ENCODE measurements at regions not wholly inside any gene's neighbourhood (a gene's known extent, or its start where the extent isn't known, plus 50 kb on each side); places are given as distances from the start of the nearest gene placed in this dataset.

DNA sequence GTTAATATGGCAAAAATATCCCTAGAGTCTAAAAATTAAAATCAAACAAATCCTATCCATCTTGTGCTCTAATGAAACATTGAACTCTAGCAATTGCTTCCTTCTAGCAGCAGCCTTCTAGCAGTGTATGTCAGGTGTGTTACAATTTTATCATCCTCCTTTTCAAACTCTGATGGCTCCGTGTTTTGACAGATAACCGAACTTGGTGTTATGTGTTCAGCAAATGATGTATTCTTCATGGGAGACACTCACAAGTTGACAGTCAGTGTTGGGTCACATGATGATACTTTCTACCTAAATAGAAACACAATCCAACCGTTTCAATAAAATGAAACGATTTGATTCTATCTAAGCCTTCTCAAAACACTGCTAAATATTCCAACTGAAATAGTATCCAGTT is 525.3 kb upstream of the NOVA1 start:
- no peak for DNase-seq

DNA sequence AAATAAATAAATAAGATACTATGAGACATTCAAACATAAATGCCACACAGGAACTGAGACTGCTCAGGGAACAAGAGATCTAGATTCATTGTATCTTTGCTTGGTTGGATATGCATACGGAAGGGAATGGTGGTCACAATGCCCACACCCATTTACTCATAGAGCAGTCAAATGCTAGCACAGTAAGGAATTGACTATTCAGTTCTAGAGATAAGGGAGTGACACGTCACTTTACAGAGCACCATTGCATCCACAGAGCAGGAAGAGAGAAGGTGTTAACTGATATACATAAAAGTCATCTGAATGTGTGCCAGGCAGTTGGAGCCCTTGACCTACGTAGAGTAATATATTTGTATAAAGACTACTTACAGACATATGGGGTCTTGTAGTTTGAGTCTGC is 530.0 kb upstream of the NOVA1 start:
- no peak for DNase-seq

DNA sequence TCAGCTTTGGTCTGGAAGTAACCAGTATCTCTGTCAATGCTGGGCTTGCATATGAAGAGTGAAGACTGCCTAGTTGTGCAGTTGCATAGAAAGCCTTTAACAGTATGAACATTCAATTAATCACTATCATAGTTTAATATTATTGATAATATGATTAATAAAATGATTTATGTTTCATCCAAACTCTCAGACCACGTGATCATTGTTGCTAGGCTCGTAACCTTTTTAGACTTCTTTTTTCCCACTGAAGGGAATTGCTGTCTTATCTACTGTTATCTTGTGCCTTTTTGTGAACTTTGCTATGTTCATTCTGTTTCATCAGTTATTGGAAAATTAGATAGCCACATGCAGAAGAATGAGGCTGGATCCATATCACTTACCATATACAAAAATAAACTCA is 536.4 kb upstream of the NOVA1 start:
- DNase-seq = no peak

DNA sequence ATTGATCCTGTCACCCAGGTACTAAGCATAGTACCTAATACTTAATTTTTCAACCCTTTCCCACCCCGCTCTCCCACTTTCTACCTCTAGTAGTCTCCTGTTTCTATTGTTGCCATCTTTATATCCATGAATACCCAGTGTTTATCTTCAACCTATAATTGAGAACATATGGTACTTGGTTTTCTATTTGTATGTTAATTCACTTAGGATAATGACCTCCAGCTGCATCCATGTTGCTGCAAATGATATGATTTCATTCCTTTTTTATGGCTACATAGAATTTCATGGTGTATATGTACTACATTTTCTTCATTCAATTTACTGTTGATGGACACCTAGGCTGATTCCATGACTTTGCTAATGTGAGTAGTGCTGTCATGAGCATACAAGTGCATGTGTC is 547.3 kb upstream of the NOVA1 start:
- no peak for DNase-seq

DNA sequence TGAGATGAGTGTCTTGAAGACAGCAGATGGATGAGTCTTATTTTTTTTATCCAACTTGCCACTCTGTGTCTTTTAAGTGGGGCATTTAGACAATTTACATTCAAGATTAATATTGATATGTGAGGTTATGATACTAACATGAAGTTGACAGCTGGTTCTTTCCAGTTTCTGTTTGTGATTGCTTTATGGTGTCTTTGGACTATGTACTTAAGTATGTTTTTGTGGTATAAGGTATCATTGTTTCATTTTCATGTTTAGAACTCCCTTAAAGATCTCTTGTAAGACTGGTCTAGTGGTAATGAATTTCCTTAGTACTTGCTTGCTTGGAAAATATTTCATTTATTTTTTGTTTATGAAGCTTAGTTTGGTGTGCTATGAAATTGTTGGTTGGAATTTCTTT is 550.3 kb upstream of the NOVA1 start:
- no peak for DNase-seq

DNA sequence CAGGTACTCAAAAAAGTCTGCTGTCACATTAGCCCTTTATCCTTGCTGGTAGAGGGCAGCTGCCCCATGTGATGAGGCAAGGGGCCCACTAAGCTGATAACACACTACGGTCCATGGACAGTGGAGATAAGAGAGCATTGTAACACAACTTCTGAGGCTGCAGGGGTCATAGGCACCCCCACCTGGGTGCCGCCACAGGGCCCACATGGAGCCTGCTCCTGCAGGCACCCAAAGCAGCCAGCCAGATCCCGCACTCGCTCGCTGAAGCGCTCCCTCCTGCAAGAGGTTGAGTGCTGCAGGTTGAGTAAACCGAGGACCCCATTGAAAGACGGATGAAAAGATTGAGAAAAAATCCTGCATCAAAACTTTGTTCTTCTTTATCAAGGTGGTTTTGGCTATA is 566.3 kb upstream of the NOVA1 start:
- DNase-seq = no peak

DNA sequence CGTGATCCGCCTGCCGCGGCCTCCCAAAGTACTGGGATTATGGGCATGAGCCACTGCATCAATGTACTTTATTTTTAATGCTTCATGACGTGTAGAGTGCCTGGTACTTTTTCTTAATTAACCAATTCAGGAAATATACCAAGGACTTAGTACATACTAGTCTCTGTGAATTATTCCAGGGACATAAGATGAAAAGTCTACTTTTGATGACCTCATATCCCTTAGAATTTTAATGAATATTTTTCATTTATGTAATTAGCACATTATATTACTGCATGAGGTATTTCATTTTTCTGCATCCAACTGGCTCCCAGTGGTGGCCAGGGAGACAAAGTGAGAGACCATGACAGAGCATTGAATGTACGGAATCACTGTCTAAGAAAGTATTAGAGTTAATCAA is 577.7 kb upstream of the NOVA1 start:
- no peak for DNase-seq

DNA sequence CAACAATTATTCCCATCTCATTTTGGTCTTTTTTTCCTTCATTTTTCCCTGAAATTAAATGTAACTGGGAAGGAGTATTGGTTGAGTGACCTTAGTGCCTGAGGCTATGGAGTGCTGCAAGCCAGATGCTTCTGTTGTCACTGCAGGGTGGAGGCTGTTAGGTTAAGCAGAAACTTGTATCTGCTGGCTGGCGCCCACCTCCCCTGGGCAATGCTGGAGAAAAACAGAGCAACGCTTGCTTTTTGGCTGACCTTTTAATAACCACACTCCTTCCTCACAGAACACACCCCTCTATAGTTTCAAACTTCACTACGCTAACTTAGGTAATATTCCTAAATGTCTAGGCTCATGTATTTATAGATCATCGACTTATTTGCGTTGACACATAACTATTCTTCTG is 583.5 kb upstream of the NOVA1 start:
- DNase-seq = no peak

DNA sequence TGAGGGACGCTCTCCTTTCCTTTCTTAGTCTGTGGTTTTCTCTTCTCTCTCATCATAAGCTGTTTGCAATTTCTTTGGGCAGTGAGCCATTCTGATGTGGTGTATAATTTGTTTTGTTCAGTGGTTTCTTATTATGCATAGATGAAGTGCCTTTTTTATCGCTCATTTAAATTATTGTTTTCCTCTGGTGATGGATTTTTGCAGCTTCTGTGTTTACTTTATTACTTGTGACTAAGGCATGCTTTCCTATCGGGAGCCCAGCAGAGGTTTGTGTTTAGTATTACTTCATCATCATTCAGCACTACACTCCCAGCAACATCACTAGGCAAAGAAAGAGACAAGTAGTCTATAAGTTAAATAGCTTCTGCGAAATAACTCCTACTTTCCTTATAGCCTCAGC is 586.6 kb upstream of the NOVA1 start:
- no peak for DNase-seq

DNA sequence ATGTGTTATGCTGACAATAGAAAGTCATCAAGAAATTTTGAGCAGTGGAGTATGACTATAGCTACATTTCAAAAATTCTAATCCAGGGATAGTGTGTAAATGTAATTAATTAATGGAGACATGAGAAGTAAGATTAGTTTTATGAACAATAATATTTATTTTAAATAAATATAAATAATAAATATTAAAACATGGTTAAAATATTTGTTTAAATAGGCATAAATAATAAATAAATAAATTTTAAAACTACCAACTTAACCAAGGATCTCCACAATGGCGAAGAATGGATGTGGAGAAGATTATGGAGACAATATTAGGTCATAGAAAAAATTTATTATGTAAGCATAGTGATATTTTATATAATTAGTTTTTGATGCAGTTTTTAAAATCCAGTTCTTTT is 588.2 kb upstream of the NOVA1 start:
- DNase-seq = no peak

DNA sequence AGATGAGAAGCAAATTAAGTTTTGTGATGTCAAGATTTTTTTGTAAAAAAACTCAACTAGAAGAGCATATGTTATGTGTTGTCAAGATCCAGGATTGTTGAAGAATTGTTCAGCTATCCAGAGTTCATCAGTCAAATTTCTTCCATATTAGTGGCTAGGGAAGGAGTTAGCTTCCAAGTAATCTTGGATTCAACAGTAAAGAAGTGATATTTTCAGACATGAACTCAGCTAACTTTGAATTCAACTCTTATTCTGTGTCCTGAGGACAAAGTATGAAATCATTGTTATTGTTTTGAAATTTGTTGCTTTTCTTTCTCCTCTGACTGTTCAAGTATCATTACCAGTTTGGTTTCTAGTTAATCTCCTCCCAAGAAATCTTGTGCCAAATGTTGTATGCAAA is 589.3 kb upstream of the NOVA1 start:
- DNase-seq = no peak

DNA sequence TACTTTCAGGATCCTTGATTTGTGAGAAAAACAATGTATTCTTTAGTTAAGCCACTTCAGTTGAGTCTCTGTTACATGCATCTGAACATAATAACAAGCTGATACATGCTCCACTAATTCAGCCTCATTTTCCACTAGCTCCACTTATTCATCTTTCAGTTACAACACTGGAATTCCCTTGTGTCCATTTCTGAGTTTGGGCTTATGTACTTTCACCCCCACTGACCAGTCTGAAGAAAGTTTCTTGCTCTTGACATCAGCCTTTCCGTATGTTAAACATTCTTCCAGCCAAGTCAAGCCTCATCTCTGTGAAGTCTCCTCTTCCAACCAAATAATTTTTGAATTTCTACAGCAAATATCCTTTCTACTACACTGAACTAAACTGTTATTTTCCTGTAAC is 592.5 kb upstream of the NOVA1 start:
- DNase-seq = no peak

DNA sequence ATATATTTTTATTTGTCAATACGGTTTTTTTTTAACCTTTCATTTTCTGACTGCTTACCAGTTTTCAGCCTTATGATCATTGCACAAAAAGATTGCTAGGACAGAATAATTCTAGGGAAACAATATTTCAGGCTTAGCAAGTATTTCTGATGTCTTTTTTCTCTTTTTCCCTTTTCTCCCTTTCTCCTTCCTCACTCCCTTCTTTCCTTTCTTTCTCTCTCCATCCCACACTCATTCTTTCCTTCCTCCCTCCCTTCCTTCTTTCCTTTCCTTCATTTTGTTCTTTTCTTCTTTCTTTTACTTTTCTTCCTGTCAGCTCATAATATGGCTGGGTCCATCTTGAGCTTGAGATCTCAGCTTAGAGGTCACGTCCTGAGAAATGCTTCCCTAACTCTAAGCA is 601.4 kb upstream of the NOVA1 start:
- DNase-seq = no peak

DNA sequence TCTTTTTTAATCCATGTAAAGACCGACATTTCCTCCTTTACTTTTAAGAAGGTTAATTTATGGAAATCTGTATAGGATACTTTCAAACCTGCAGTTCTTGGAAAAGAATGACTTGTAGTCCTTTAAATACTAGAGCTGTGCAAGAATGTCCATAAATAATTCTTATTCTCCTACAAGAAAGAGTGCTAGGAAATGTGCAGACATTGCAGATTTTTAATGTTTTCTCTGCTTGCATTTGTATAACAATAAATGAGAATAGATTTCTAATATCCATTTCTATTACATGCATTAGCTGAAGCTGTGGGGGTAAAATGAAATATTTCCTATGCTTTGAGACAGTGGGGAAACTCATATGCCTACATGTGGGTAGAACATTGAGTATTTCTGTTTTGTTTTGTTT is 607.2 kb upstream of the NOVA1 start:
- DNase-seq = no peak

DNA sequence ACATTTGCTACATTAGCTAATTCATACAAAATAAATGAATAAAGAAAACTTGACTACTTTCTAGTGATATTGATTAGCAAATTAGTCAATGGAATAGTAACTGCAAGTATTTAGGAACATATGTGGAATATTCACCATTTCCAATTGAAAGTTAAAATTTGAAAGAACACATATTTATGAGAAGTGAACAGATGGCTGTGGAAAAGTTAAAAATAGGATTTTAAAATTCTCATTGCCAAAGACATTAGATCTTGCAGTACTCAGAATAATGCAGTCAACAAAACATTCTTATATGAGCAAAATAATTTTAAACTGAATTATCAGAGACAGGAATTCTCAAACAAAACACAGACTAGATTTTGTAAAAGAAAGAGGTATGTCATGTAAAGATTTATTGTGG is 613.9 kb upstream of the NOVA1 start:
- DNase-seq = no peak

DNA sequence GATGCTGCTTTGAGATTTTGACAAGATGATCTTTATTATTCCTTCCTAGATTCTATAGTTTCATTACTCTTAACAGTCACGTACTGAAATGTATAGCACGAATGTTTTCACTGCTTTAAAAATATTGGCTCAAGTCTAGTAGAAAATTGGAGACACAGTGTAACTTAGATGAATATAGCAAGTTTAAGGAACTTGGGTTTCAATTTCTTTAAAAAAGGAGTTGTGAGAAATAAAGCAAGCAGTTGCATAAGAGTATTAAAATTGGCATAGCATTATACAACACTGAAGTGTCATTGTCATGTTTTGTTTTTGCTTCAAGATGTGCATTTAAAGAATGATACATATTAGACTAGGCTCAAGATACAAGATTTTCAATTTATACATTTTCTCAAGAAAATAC is 624.8 kb upstream of the NOVA1 start:
- no peak for DNase-seq

DNA sequence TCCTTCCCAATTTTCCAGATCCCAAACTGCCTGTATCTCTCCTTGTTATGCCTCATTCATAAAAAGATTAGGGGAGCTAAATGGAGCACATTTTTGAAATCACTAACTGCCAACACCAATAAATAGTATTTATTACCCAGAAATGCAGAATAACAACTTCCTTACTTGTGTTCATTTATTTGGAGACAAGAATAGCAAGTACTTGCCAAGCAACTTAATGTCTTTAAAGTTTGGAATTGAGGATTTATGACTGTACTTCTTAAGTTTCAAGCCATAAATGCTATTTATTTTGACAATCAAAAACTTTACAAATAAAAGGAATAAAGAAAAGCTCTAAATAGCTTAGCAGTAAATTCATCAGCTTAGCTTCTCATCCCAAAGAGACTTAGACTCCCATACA is 626.1 kb upstream of the NOVA1 start:
- DNase-seq = no peak

DNA sequence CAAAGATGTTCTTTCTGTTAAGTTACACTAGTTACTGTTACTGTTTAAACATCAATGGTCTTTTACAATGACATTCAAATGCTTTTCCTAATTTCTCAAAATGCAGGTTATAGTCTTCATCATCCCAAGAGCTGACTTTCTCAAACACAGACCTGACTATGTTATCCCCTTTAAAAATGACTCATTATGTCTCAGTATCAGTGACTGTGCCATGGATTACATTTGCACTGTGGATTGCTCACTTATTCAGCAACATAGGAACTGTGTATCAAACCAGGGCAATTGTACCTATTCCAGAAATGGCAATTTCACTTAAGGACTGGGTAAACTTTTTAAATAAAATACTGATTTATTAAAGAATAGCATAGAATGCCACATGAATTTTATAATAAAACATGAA is 630.2 kb upstream of the NOVA1 start:
- no peak for DNase-seq

DNA sequence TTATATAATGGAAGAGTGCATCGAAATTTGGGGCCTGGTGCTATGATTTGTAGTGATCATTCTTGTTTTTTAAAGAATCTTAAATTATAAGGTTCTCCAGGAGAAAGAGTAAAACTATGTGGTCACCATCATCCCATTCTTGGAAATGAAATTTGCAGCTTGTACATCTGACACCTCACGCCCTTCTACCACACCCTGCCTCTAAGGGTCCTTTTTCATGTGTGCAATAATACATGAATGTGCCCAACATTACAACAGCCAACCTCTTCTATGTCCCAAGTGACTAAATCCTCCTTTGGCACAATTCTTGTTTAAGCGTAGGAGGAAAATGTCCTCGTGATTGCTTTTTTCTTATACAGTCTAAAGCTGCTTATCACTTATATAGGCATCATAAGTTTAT is 636.5 kb upstream of the NOVA1 start:
- no peak for DNase-seq

DNA sequence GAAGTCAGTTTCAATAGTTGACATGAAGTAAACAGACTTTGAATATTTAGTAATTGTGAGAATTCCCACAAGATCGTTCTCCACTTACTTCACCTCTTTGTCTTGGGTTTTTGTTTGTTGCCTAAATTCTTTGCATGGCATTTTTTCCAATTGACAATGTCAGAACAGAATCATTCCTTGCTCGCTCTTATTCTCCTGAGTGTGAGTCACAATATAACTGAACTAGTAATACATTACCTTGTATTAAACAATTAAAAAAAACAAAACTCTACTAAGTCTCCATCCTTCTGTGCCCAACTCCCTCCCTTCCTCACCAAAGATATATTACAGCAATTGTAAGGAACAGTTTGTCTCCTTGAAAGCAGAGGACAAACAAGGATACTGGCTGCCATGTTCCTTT is 638.8 kb upstream of the NOVA1 start:
- DNase-seq = no peak

DNA sequence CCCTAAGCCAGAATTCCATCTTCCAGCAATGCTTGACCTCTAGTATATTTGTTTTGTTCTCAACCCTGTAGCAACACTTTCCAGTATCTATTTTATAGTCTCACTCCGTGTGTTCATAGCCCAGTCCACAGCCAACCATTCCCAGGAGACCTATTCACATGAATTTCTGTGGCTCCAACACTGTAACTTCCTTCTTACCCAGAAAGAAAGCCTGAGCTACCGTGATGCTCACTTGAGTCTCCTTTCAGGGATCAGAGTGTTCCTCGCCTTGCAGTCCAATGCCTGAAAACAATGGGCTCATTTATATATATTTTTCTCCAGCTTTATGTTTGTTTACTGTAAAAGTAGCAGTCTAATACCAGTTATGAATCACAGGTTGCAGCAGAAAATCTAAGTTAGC is 645.0 kb upstream of the NOVA1 start:
- no peak for DNase-seq

DNA sequence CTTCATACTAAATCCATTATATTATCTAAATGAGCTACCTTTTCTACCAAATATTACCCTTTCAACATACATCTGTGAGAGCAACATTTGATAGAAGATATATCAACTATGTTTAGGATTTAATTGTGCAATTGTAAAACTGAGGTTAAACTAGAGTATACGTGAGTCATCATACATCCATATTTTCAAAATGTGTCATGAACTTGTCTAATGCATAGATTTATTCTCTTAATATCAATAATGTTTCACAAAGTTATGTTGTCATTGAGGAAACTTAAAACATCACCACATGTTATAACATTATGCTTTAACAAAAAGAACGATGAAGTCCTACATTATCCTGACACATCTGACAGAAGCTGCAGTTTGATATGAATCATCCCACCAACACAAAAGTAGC is 645.5 kb upstream of the NOVA1 start:
- no peak for DNase-seq

DNA sequence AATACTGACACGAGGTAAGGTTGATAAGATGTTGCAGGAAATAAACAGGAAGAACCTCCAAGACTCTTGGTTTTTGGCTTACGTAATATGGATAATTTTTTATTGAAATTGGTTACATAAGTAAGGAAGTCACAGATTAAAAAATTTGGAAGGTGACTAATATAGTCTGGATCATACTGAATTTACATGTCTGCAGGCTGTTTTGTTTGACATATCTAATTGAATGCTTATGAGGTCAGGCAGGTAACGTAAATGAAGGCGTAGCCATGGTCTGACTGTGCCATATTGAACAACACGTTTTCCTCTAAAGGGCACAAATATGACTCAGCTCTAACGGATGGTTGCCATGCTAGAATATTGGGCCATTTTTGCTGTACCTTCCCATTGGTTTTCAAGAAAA is 648.1 kb upstream of the NOVA1 start:
- DNase-seq = no peak

DNA sequence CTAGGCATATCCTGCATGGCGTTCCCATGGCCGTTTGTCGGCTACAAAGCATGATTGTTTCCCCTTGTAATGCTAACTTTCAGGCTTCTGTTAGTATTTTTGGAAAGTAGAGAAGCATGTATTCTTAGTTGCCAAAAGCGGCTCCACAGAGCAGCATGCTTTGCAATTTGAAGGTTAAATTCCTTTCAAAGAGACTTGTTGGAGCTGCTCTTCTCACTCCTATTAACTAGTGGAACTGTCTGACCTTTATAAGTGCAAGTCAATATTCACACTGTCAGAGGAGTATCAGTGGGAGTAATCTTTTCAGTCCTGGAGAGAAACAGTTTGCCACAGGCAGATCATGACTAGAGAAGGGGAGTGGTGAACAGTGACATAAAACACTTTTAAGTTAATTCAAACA is 656.1 kb upstream of the NOVA1 start:
- DNase-seq = no peak

DNA sequence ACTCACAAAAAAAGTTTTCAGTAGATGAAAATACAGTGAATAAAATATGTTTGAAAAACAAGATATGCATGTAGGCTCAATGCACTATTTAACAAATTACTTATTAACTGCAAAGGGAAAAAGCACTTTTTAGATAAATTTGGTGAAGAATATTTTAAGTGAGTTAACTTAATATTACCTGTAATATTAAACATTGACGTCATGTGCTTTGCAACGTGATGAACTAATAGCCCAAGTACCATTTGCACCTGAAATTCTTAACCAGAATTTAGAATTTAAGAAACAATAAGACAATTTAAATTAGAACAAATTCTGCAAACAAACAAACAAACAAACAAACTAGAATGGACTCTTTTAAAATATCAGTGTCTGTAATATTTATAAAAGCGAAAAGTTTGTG is 659.0 kb upstream of the NOVA1 start:
- DNase-seq = no peak

DNA sequence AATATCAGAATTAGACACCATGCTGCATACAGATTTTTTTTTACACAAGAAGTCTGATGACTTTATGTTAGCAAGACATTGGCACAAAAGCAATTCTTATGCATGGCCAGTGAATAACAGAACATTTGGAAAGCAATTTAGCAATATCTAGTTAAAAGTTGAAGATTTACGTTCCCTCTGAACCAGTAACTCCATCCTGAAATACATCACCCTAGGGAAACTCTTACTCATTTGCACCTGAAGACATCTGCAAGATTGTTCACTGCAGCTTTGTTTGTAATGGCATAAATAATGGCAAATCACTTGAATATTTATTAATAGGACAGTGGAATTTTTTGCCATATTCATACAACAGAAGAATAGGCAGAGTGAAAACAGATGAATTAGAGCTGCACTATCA is 670.0 kb upstream of the NOVA1 start:
- DNase-seq = no peak

DNA sequence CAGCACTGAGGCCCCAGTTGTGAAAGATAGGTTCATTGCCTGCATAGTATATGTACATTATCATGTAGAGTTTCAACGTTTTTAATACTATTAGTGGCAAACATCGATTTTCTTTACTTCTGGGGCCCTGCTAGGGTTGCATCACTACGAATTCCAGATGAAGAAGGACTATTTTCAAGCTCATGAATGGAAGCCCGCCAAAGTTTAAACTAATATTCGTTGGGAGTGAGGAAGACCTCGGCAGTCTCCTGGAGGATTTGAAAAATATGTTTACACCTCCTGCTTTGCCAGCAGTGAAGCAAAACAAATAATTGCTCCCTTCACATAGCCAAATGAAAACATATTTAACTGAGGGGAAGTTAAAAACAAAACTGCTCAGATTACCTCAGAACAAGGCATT is 672.9 kb upstream of the NOVA1 start:
- DNase-seq = no peak

Measured in NCI-H1694 treated with DMSO at 0.1 percent for 48 hours (cell line).